ENCODE measurements at regions not wholly inside any gene's neighbourhood (a gene's known extent, or its start where the extent isn't known, plus 50 kb on each side); places are given as distances from the start of the nearest gene placed in this dataset.

DNA sequence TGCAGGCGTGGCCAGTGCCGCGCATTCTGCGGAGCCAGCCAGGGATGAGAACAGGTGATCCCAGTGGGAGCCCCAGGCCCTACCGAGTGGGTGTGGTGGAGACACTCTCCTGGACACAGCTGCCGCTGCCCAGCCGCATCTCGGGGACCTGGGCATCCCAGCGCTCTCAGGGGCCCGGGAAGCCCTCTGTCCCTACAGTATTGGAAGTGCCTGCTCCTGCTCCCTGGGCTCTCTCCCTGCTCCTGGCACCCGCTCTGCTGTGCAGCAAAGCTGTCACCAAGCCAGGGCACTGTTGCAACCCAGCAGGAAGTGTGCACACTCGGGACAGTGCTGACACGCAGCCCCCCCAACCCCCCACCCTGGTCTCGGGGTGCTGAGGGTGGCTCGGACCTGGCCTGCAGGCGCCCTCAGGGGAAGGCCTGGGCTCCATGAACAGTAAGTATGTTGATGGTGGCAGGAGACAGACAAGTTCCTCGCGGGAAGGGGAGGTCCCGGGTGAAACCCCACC is 1177.4 kb upstream of the GBE1 start:
- no peak for DNase-seq

GRCh38 chr3:82927309-82928253 is 1166.1 kb upstream of the GBE1 start:
- peak; percentile 16 for DNase-seq

DNA sequence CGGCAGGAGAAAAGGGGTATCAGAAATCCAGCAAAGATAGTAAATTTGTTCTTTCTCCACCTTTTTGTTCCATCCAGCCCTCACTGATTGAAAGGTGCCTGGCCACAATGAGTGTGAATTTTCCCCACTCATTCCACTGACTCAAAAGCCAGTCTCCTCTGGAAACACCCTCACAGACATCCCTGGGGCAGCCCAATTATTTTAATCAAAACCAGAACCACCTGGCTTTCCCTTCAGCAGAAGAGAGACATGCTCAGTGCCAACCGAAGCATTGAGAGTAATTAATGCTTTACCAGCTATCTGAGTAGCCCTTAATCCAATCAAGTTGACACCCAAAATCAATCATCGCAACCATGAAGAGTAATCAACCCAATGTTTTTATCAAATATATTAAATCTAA is 1129.6 kb upstream of the GBE1 start:
- DNase-seq = no peak

DNA sequence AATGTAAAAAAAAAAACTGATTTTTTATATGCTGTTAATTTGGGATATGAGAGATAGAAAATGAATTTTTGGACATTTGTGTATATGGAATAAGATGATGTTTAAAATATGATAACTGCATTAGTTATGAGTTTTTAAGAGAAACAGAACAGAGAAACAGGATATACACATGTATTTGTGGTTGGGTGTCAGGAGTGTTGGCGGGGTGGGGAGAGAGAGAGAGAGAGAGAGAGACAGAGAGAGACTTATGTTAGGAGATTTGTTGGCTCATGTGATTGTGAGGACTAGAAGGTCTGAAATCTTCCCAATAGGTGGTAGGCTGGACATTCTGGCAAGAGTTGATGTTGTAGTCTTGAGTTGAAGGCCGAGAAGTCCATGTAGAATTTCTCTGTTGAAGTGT is 1121.6 kb upstream of the GBE1 start:
- DNase-seq = no peak

GRCh38 chr3:82875401-82875800 is 1114.0 kb upstream of the GBE1 start:
- no peak for DNase-seq

DNA sequence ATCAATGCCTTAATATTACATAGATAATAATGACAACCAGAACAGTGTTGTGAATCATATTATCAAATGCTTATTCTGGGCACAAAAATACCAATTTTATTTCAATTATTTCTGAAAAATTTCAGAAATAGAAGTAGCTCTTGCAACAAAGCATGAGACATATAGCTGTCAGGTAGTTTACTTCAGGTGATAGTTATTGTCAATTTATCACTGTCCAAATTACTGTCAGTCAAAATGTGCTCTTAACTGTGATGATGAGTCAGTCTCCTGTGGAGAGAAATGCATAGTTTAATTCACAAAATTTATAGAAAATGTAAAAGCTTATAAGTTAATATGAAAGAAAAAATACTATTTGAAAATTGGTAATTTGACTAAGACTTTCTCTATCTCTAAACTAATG is 1078.4 kb upstream of the GBE1 start:
- DNase-seq = no peak

DNA sequence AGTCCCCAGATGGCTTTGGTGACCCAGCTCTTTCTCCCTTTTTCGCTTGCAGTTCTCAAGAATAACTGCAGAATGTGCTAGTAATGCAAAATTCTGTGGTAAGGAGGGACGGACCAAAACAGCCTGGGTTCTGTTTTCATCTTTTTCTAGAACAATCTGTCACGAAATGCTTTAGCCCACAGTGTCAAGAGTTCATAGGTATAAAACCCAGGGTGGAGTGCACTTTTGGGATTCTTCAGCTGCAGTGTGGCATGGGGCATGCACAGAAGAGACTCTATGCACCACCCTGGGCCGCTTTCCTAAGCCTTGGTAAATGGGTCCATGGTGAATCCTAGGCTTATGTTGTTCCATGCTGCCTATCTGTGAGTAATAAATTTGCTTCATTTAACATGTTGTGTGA is 1072.7 kb upstream of the GBE1 start:
- DNase-seq = no peak

GRCh38 chr3:82824491-82824890 is 1063.0 kb upstream of the GBE1 start:
- DNase-seq = no peak

DNA sequence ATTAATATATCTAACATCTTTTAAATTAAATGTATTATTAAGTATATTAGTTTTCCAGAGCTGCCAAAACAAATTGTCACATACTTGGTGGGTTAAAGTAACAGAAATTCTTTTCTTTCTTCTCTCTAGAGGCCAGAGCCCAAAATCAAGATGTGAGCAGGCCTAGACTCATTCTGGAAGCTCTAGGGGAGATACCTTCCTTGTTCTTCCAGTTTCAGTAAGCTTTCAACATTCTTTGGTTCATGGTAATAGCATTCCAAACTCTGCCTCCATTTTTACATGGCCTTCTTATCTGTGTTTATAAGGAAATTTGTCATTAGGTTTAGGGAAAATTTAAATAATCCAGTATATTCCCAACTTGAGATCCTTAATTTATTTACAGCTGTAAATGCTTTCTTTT is 1054.6 kb upstream of the GBE1 start:
- no peak for DNase-seq

GRCh38 chr3:82815417-82816058 is 1054.1 kb upstream of the GBE1 start:
- DNase-seq = no peak

DNA sequence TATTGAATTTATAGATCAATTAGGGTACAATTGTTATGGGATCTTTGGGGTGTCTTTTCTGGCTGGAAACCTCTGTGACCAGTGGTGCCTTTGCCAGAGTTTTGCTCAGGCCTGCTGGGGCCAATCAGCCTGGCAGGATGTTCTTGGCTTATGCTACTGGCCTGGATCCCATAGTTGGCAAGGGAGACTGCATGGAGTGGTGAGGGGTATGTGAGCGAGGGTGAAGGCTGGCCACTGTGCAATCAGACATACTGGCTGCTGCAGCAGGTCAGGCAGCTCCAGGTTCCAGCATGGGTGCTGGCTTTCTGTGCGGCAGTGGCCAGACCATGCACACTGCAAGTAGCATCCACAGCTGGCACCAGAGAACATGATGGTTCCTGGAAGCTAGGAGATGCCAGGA is 1053.2 kb upstream of the GBE1 start:
- DNase-seq = no peak

- no peak for DNase-seq
Measured at GRCh38 chr3:82807781-82808180, 1046.3 kb upstream of the GBE1 start.

DNA sequence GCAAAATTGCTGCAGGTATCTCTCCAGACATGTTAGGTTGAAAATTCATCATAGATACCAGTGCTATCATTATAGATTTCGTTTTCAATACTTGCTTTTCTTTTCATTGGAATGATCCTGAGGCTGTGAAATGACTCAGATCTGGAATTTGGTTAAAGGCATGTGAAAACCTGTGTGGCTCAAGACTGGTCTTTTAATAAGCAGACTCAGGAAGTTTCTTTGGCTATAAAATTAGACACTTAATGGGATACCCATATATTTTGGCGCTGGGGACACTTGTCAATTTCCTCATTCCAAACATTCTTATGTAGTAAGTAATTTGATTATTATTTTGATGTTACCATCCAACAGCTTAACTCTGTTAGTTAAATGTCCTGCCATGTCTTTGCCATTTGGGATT is 1041.1 kb upstream of the GBE1 start:
- DNase-seq = no peak

DNA sequence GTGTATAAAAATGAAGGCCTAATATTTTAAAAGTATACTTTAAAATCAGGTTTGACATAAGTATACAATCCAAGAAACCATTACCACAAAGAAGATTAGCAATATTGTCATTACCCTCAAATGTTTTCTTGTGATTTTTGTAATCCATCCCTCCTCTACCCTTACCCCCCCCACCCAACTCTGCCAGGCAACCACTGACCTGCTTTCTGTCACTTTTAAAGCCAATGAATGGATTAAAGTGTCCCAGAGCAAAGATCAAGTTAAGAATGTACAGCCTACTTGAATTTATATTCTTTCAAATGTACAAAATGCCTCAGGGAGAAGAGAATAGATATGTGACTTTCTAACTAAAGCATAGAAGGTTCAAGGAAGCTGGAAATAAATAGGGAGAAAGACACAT is 1038.8 kb upstream of the GBE1 start:
- no peak for DNase-seq

DNA sequence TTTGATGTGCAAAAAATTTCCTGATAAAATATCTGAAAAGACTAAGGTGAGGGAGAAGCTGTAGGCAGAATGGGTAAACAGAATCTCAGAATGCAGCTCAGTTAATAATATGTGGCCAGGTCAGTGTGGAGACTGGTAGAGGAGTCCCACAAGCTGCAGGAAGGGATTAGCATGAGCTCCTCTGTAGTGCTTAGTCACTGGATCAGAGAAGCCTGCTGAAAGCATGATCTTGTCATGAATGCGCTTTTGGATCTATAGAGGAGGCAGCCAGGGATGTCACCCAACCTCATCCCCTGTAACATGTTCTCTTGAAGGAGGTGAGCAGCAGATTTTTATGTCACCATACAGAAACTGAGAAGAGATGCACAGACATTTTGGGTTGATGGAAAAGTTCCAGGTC is 1035.3 kb upstream of the GBE1 start:
- no peak for DNase-seq

- DNase-seq = no peak
Measured at GRCh38 chr3:82791241-82791640, 1029.8 kb upstream of the GBE1 start.

GRCh38 chr3:82790307-82791097 is 1029.1 kb upstream of the GBE1 start:
- no peak for DNase-seq

GRCh38 chr3:82783194-82783593 is 1021.7 kb upstream of the GBE1 start:
- no peak for DNase-seq

DNA sequence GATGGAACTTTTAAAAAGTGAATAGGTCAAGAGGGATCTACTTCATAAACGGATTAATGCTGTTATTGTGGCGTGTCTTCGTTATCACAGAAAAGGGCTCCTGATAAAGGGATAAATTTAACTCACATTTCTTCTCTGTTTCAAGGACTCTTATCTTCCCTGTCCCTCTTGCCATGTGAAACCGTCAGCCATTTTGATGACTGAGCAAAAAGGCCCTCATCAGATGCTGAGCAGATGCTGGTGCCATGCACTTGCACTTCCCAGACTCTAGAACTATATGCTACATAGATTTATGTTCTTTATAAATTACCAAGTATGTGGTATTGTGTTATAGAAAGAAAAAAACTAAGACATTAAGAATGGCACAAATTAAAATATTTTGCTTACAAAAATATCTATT is 1011.8 kb upstream of the GBE1 start:
- DNase-seq = no peak

- DNase-seq = no peak
Measured at GRCh38 chr3:82764521-82764920, 1003.1 kb upstream of the GBE1 start.

GRCh38 chr3:82761858-82762257 is 1000.4 kb upstream of the GBE1 start:
- no peak for DNase-seq

- DNase-seq = no peak
Measured at GRCh38 chr3:82745544-82745943, 984.1 kb upstream of the GBE1 start.

- no peak for DNase-seq
Measured at GRCh38 chr3:82743196-82743595, 981.8 kb upstream of the GBE1 start.

Measured in femur (tissue), 1 donor.